Right lobe of liver (tissue), 6 donors: ENCODE measurements at regions not wholly inside any gene's neighbourhood (a gene's known extent, or its start where the extent isn't known, plus 50 kb on each side); places are given as distances from the start of the nearest gene placed in this dataset.
A peak's percentile ranks its signal among the peaks of the same experiment; 100 is the strongest.

Experiments used
- ATAC-seq, 4 donors: fragments of 200-7000 bp; cut with Tn5 transposase; one replicate each; pipeline ENCODE4 v1.9.1; 2020; ENCODE audit warnings: mild to moderate bottlenecking in 4 of 4, moderate library complexity in 4 of 4
- DNase-seq, 3 donors: peaks; one replicate each; pipeline ENCODE4 v3.0.0-alpha.2; 2020
- H3K27ac ChIP-seq, 3 donors: fragments of 200-600 bp; one replicate each; pipeline ENCODE4 v1.8.0; 2022
- H3K27me3 ChIP-seq, 2 donors: fragments of 200-600 bp; one replicate each; pipeline ENCODE4 v1.8.0; 2022
- H3K36me3 ChIP-seq, 4 donors: fragments of 200-600 bp; sonication (generic) in 1 of 4; one replicate each; pipeline versions ENCODE4 v1.5.1 to v1.8.0; 2017 to 2022; ENCODE audit warnings: control low read depth in 1 of 4
- H3K4me1 ChIP-seq, 4 donors: fragments of 200-600 bp; sonication (generic) in 1 of 4; one replicate each; pipeline versions ENCODE4 v1.5.1 to v1.8.0; 2017 to 2022; ENCODE audit warnings: control low read depth in 1 of 4
- H3K4me3 ChIP-seq, 3 donors: fragments of 200-600 bp; one replicate each; pipeline ENCODE4 v1.8.0; 2022
- H3K9me3 ChIP-seq, 4 donors: fragments of 200-600 bp; sonication (generic) in 1 of 4; one replicate each; pipeline versions ENCODE4 v1.5.1 to v1.8.0; 2017 to 2022; ENCODE audit warnings: control low read depth in 1 of 4
- POLR2A ChIP-seq: fragments of 450-650 bp; IDR thresholded peaks from one replicate; pipeline ENCODE4 v1.6.1; 2017; ENCODE audit warnings: antibody characterized with exemption, mild to moderate bottlenecking
- WGBS: methylation state at CpG from one replicate; pipeline ENCODE4 v1.1.6; 2018; ENCODE audit warnings: low coverage, low lambda C conversion rate; ENCODE audit not compliant: insufficient coverage; ENCODE audit errors: missing lambda C conversion rate; 5-methylcytosine and 5-hydroxymethylcytosine counted together
- intact Hi-C, 2 donors: fragments of 100-400 bp; cut with DNase I; formaldehyde crosslinking; loops; one replicate each; pipeline versions ENCODE4 v1.11.2 to v1.14.1; 2022
- TF ChIP-seq, protein P1 (sequence below), 4 donors: fragments of 200-600 bp in 3 of 4; fragments of 450-650 bp in 1 of 4; IDR thresholded peaks; one replicate each; pipeline versions ENCODE4 v1.5.1 to v1.8.0; 2016 to 2022; ENCODE audit warnings: antibody characterized with exemption in 4 of 4, mild to moderate bottlenecking in 2 of 4
- donor health status: DM: no; HTN: yes; CAD: no.
- donor health status: DM: no; HTN: no; CAD: no.
- donor health status: DM: no; HTN: no; CAD: no.
- donor health status: DM: no; HTN: yes; CAD: no.
- donor health status: DM: no; HTN: yes; CAD: no.

GRCh38 chr16:62392698-62393097, 356.5 kb upstream of the CDH8 start:
- ATAC-seq (peak in 1 of 4 donors; percentile 38), DNase-seq (no peak)
- Histone ChIP-seq H3K9me3 (no peaks in the 10 kb centered on the region), H3K27ac (no peak overlapping the region), H3K27me3 (no peaks in the 10 kb centered on the region), H3K4me3 (no peak overlapping the region), H3K4me1 (no peaks in the 10 kb centered on the region), H3K36me3 (no peaks in the 10 kb centered on the region)
- intact Hi-C loops, result no loop called here
- 20% methylated on average over 1 of the region's 6 CpGs for WGBS
- TF ChIP-seq POLR2A, result no peak
- TF ChIP-seq, protein P1, sequence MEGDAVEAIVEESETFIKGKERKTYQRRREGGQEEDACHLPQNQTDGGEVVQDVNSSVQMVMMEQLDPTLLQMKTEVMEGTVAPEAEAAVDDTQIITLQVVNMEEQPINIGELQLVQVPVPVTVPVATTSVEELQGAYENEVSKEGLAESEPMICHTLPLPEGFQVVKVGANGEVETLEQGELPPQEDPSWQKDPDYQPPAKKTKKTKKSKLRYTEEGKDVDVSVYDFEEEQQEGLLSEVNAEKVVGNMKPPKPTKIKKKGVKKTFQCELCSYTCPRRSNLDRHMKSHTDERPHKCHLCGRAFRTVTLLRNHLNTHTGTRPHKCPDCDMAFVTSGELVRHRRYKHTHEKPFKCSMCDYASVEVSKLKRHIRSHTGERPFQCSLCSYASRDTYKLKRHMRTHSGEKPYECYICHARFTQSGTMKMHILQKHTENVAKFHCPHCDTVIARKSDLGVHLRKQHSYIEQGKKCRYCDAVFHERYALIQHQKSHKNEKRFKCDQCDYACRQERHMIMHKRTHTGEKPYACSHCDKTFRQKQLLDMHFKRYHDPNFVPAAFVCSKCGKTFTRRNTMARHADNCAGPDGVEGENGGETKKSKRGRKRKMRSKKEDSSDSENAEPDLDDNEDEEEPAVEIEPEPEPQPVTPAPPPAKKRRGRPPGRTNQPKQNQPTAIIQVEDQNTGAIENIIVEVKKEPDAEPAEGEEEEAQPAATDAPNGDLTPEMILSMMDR (IDR thresholded peaks at IDR 0.05), result no peak

GRCh38 chr16:62391940-62392339, 355.7 kb upstream of the CDH8 start:
- intact Hi-C loops, result no loop called here
- TF ChIP-seq, protein P1 (IDR thresholded peaks at IDR 0.05), result no peak
- TF ChIP-seq POLR2A, result no peak
- no peak overlapping the region for H3K27ac ChIP-seq
- H3K4me3 ChIP-seq, result no peak overlapping the region
- H3K4me1 ChIP-seq, result no peaks in the 10 kb centered on the region
- H3K9me3 ChIP-seq, result no peaks in the 10 kb centered on the region
- DNase-seq (no peak), ATAC-seq (no peak)
- no peaks in the 10 kb centered on the region for H3K27me3 ChIP-seq
- WGBS, result 55% methylated on average over 6 of the region's 8 CpGs
- H3K36me3 ChIP-seq, result no peaks in the 10 kb centered on the region

- H3K9me3 ChIP-seq, result no peaks in the 10 kb centered on the region
Observed at GRCh38 chr16:62391134-62391533, 354.9 kb upstream of the CDH8 start.

GRCh38 chr16:62390214-62390613, 354.0 kb upstream of the CDH8 start:
- TF ChIP-seq POLR2A, result no peak
- TF ChIP-seq, protein P1 (IDR thresholded peaks at IDR 0.05), result no peak
- Histone ChIP-seq H3K27ac (no peak overlapping the region), H3K4me3 (no peak overlapping the region), H3K27me3 (no peaks in the 10 kb centered on the region), H3K36me3 (no peaks in the 10 kb centered on the region), H3K9me3 (no peaks in the 10 kb centered on the region), H3K4me1 (no peaks in the 10 kb centered on the region)
- no peak for ATAC-seq
- no peak for DNase-seq
- intact Hi-C loops, result no loop called here

More at GRCh38 chr16:62391134-62391533, 354.9 kb upstream of the CDH8 start:
- TF ChIP-seq POLR2A, result no peak
- TF ChIP-seq, protein P1 (IDR thresholded peaks at IDR 0.05), result no peak
- intact Hi-C loops, result no loop called here
- WGBS, result 29% methylated on average over 1 of the region's 1 CpG
- no peaks in the 10 kb centered on the region for H3K36me3 ChIP-seq
- no peak overlapping the region for H3K27ac ChIP-seq
- no peaks in the 10 kb centered on the region for H3K4me1 ChIP-seq
- no peak for ATAC-seq
- no peak for DNase-seq
- no peaks in the 10 kb centered on the region for H3K27me3 ChIP-seq
- H3K4me3 ChIP-seq, result no peak overlapping the region

DNA sequence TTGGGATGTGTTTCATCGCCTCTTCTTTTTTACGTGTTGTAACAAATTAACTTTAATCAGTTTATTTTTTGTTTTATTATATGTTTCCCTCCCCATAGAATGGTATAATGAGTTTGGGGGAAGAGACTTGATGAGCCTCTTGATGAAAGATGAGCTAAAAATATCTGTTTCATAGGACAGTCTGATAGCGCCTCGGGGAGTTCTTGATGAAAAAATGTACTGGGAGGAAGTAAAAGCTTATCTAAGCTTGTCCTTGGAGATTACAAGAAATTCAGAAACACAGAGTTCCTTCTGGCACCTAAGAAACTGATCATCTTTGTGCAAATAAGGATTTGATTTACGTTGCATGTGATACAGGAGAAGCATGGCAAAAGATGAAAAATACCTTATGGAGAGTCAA, 350.2 kb upstream of the CDH8 start:
- no peak for DNase-seq
- no peak for ATAC-seq
- TF ChIP-seq POLR2A, result no peak
- TF ChIP-seq, protein P1 (IDR thresholded peaks at IDR 0.05), result no peak
- intact Hi-C loops, result no loop called here
- H3K27me3 ChIP-seq, result no peaks in the 10 kb centered on the region
- no peak overlapping the region for H3K27ac ChIP-seq
- H3K4me3 ChIP-seq, result no peak overlapping the region
- H3K36me3 ChIP-seq, result no peaks in the 10 kb centered on the region
- no peaks in the 10 kb centered on the region for H3K4me1 ChIP-seq
- 34% methylated on average over 5 of the region's 5 CpGs for WGBS
- no peaks in the 10 kb centered on the region for H3K9me3 ChIP-seq
